ENCODE measurements at regions not wholly inside any gene's neighbourhood (a gene's known extent, or its start where the extent isn't known, plus 50 kb on each side); places are given as distances from the start of the nearest gene placed in this dataset.
"Not testable (repeated sequence)": the region's sequence is repeated elsewhere in the genome, so short reads cannot be mapped to it uniquely, and the experiment has no call there.

- TF ChIP-seq POLR2A (IDR thresholded peaks at IDR 0.05; ENCODE audit: extremely low read depth, insufficient read length); CTCF (IDR thresholded peaks at IDR 0.05; ENCODE audit: low read depth, low read length); MAX (IDR thresholded peaks at IDR 0.05; ENCODE audit: low read depth, low read length): not testable (repeated sequence)
Observed at GRCh38 chrX:65851306-65851705, 183.9 kb downstream of the MSN start.
